ENCODE measurements at regions not wholly inside any gene's neighbourhood (a gene's known extent, or its start where the extent isn't known, plus 50 kb on each side); places are given as distances from the start of the nearest gene placed in this dataset.

GRCh38 chr4:3372933-3373465, 68.8 kb upstream of the HGFAC start:
- TF ChIP-seq CTCF (IDR thresholded peaks at IDR 0.05) (no peak), CHD2 (IDR thresholded peaks at IDR 0.05; ENCODE audit: low read length, partially characterized antibody) (no peak), RCOR1 (IDR thresholded peaks at IDR 0.05; ENCODE audit: low read length) (no peak), REST (IDR thresholded peaks at IDR 0.05; ENCODE audit: low read depth, low read length) (no peak), NRF1 (IDR thresholded peaks at IDR 0.05; ENCODE audit: low read depth, low read length) (no peak), MXI1 (IDR thresholded peaks at IDR 0.05; ENCODE audit: low read depth, low read length) (no peak), MAX (IDR thresholded peaks at IDR 0.05; ENCODE audit: low read depth) (no peak), RAD21 (IDR thresholded peaks at IDR 0.05; ENCODE audit: low read length) (no peak), JUND (IDR thresholded peaks at IDR 0.05) (no peak), PBX3 (IDR thresholded peaks at IDR 0.05) (no peak)

Data from SK-N-SH (cell line).